Psoas muscle (tissue), 7 donors: ENCODE measurements at regions not wholly inside any gene's neighbourhood (a gene's known extent, or its start where the extent isn't known, plus 50 kb on each side); places are given as distances from the start of the nearest gene placed in this dataset.

ENCODE experiments used
- ATAC-seq, 4 donors: fragments of 200-7000 bp; cut with Tn5 transposase; one replicate each; pipeline ENCODE4 v1.9.1; 2020; ENCODE audit warnings: moderate library complexity in 3 of 4, mild to moderate bottlenecking in 2 of 4
- DNase-seq, 2 donors: peaks; one replicate each; pipeline ENCODE4 v3.0.0-alpha.2; 2020
- H3K27ac ChIP-seq: fragments of 200-600 bp; one replicate; pipeline ENCODE4 v1.8.0; 2022
- H3K27me3 ChIP-seq, 3 donors: fragments of 200-600 bp in 1 of 3; one replicate each; pipeline versions ENCODE4 v1.6.1 to v1.8.0; 2013 to 2022; ENCODE audit warnings: low read length in 2 of 3, mild to moderate bottlenecking in 2 of 3, moderate library complexity in 1 of 3; ENCODE audit not compliant: insufficient read depth in 3 of 3
- H3K36me3 ChIP-seq, 2 donors: fragments of 200-600 bp in 1 of 2; one replicate each; pipeline versions ENCODE4 v1.6.1 to v1.8.0; 2013 to 2022; ENCODE audit warnings: low read depth in 1 of 2, mild to moderate bottlenecking in 1 of 2, moderate library complexity in 1 of 2; ENCODE audit not compliant: insufficient read depth in 1 of 2
- H3K4me1 ChIP-seq: fragments of 200-600 bp; one replicate; pipeline ENCODE4 v1.8.0; 2022
- H3K4me3 ChIP-seq: fragments of 200-600 bp; one replicate; pipeline ENCODE4 v1.8.0; 2022; ENCODE audit warnings: mild to moderate bottlenecking
- H3K9me3 ChIP-seq: fragments of 200-600 bp; one replicate; pipeline ENCODE4 v1.8.0; 2022
- CTCF ChIP-seq: fragments of 200-600 bp; IDR thresholded peaks from one replicate; pipeline ENCODE4 v1.8.0; 2022; ENCODE audit warnings: antibody characterized with exemption
- WGBS, 3 donors: extraction: QIAGEN DNeasy Blood & Tissue Kit; methylation state at CpG; one replicate each; pipeline versions ENCODE4 v1.1.6 to v1.1.7; 2013; 5-methylcytosine and 5-hydroxymethylcytosine counted together
- intact Hi-C, 2 donors: fragments of 100-400 bp; cut with DNase I; formaldehyde crosslinking; loops; one replicate each; pipeline versions ENCODE4 v1.11.0 to v1.14.2; 2022
- donor health status: healthy with polysubstance abuse.
- donor health status: DM: no; HTN: no; CAD: no; lungs with moderate emphysema.
- donor health status: Bipolar disorder and iron deficiency.
- donor health status: healthy.
- donor health status: DM: yes; HTN: yes; CAD: no.
- donor health status: DM: no; HTN: no; CAD: no.
- donor health status: DM: yes; HTN: yes; CAD: no.

- ATAC-seq (no peak), DNase-seq (no peak)
- Histone ChIP-seq H3K27me3 (no peaks in the 10 kb centered on the region), H3K36me3 (no peaks in the 10 kb centered on the region), H3K27ac (no peak overlapping the region), H3K9me3 (peaks cover 6% of the 10 kb centered on the region), H3K4me3 (no peak overlapping the region), H3K4me1 (no peaks in the 10 kb centered on the region)
- 45 to 55% (median 52%) methylated on average over 3 of the region's 3 CpGs for WGBS, 3 donors
- intact Hi-C loops = no loop called here
- no peak for TF ChIP-seq CTCF
These were observed 272.8 kb downstream of the ICE1 start for GRCh38 chr5:5695266-5695665.

- DNase-seq (no peak), ATAC-seq (no peak)
- Histone ChIP-seq H3K4me1 (peaks cover 19% of the 10 kb centered on the region), H3K36me3 (no peaks in the 10 kb centered on the region), H3K9me3 (no peaks in the 10 kb centered on the region), H3K27me3 (no peaks in the 10 kb centered on the region), H3K4me3 (no peak overlapping the region), H3K27ac (no peak overlapping the region)
- WGBS, 3 donors = 37 to 56% (median 46%) methylated on average over 2 of the region's 2 CpGs
- TF ChIP-seq CTCF = no peak
- intact Hi-C loops = no loop called here
These were observed 266.4 kb downstream of the ICE1 start for GRCh38 chr5:5688925-5689310.

GRCh38 chr5:5688194-5688924, 265.9 kb downstream of the ICE1 start:
- Histone ChIP-seq H3K4me1 (peaks cover 19% of the 10 kb centered on the region), H3K27ac (peak overlapping the region; percentile 62), H3K27me3 (no peaks in the 10 kb centered on the region), H3K9me3 (no peaks in the 10 kb centered on the region), H3K4me3 (no peak overlapping the region), H3K36me3 (no peaks in the 10 kb centered on the region)
- no peak for DNase-seq
- peak; percentile 71 to 94 (median 88) for ATAC-seq
- 25 to 37% (median 25%) methylated on average over 8 of the region's 8 CpGs for WGBS, 3 donors
- no peak for TF ChIP-seq CTCF
- intact Hi-C loops = no loop called here

- no peaks in the 10 kb centered on the region for H3K36me3 ChIP-seq
- WGBS, 3 donors = 59 to 86% (median 65%) methylated on average over 2 of the region's 2 CpGs
- TF ChIP-seq CTCF = no peak
- peak overlapping the region; percentile 28 for H3K27ac ChIP-seq
- intact Hi-C loops = no loop called here
- peak in 3 of 4 donors; percentile 34 to 52 (median 51) for ATAC-seq
- no peaks in the 10 kb centered on the region for H3K27me3 ChIP-seq
- H3K9me3 ChIP-seq = no peaks in the 10 kb centered on the region
- H3K4me3 ChIP-seq = no peak overlapping the region
- H3K4me1 ChIP-seq = peaks cover 19% of the 10 kb centered on the region
- DNase-seq = no peak
These were observed 264.6 kb downstream of the ICE1 start for GRCh38 chr5:5687113-5687512.

GRCh38 chr5:5686356-5686755, 263.9 kb downstream of the ICE1 start:
- intact Hi-C loops = no loop called here
- Histone ChIP-seq H3K4me1 (peaks cover 19% of the 10 kb centered on the region), H3K36me3 (no peaks in the 10 kb centered on the region), H3K9me3 (no peaks in the 10 kb centered on the region), H3K27ac (no peak overlapping the region), H3K4me3 (no peak overlapping the region), H3K27me3 (no peaks in the 10 kb centered on the region)
- DNase-seq = no peak
- no peak for ATAC-seq
- no peak for TF ChIP-seq CTCF
- WGBS, 3 donors = 82 to 89% (median 84%) methylated on average over 6 of the region's 6 CpGs
